Ovary (tissue), 7 donors: ENCODE measurements at regions not wholly inside any gene's neighbourhood (a gene's known extent, or its start where the extent isn't known, plus 50 kb on each side); places are given as distances from the start of the nearest gene placed in this dataset.

Experiments
- DNase-seq, 5 donors: peaks; one replicate each; pipeline ENCODE4 v3.0.0-alpha.2; 2019 to 2020
- H3K27ac ChIP-seq, 2 donors: fragments of 200-600 bp; one replicate each; pipeline versions ENCODE4 v1.5.1 to v1.8.0; 2019 to 2022
- H3K27me3 ChIP-seq: fragments of 200-600 bp; one replicate; pipeline ENCODE4 v1.8.0; 2022
- H3K36me3 ChIP-seq: fragments of 200-600 bp; sonication (generic); one replicate; pipeline ENCODE4 v1.5.1; 2019
- H3K4me1 ChIP-seq: one replicate; pipeline ENCODE4 v1.8.1; 2013; ENCODE audit warnings: mild to moderate bottlenecking, moderate library complexity; ENCODE audit not compliant: insufficient read depth
- H3K4me3 ChIP-seq: fragments of 200-600 bp; sonication (generic); one replicate; pipeline ENCODE4 v1.5.1; 2017
- H3K9me3 ChIP-seq, 2 donors: fragments of 200-600 bp in 1 of 2; sonication (generic) in 1 of 2; one replicate each; pipeline versions ENCODE4 v1.5.1 to v1.8.1; 2013 to 2019; ENCODE audit warnings: mild to moderate bottlenecking in 1 of 2, moderate library complexity in 1 of 2
- CTCF ChIP-seq, 3 donors: fragments of 450-650 bp in 2 of 3; fragments of 200-600 bp in 1 of 3; IDR thresholded peaks; one replicate each; pipeline versions ENCODE4 v1.5.1 to v1.8.0; 2016 to 2022; ENCODE audit warnings: antibody characterized with exemption in 3 of 3, mild to moderate bottlenecking in 1 of 3
- EP300 ChIP-seq: sonication (generic); formaldehyde crosslinking; IDR thresholded peaks from one replicate; pipeline ENCODE4 v1.6.1; 2017; ENCODE audit warnings: antibody characterized with exemption
- POLR2A ChIP-seq: fragments of 450-650 bp; IDR thresholded peaks from one replicate; pipeline ENCODE4 v1.6.1; 2017; ENCODE audit warnings: antibody characterized with exemption, mild to moderate bottlenecking, moderate library complexity
- WGBS, 3 donors: extraction: QIAGEN DNeasy Blood & Tissue Kit in 1 of 3; methylation state at CpG; one replicate each; pipeline versions ENCODE4 v1.1.5 to v1.1.7; 2013 to 2017; 5-methylcytosine and 5-hydroxymethylcytosine counted together
- intact Hi-C, 4 donors: fragments of 100-400 bp; cut with DNase I; formaldehyde crosslinking; loops; one replicate each; pipeline versions ENCODE4 v1.11.0 to v1.15.1; 2022 to 2023
- donor health status: DM: no; HTN: no; CAD: no; lungs with moderate emphysema.
- donor health status: DM: no; HTN: no; CAD: no.
- donor health status: Bipolar disorder and iron deficiency.
- donor health status: DM: no; HTN: no; CAD: no.
- donor health status: DM: yes; HTN: yes; CAD: no.

- Histone ChIP-seq H3K9me3 (no peaks in the 10 kb centered on the region), H3K27me3 (no peaks in the 10 kb centered on the region), H3K36me3 (no peaks in the 10 kb centered on the region), H3K27ac (no peak overlapping the region), H3K4me1 (no peaks in the 10 kb centered on the region), H3K4me3 (no peak overlapping the region)
- TF ChIP-seq CTCF (IDR thresholded peaks at IDR 0.05) (no peak), EP300 (no peak), POLR2A (no peak)
- intact Hi-C loops, result no loop called here
- WGBS, 3 donors, result 67 to 76% (median 74%) methylated on average over 4 of the region's 4 CpGs
- DNase-seq, result no peak
These were observed 82.2 kb upstream of the TLE1 start for GRCh38 chr9:81771571-81771970.

- no peak for DNase-seq
- Histone ChIP-seq H3K36me3 (no peaks in the 10 kb centered on the region), H3K4me1 (peaks cover 1% of the 10 kb centered on the region), H3K4me3 (no peak overlapping the region), H3K9me3 (no peaks in the 10 kb centered on the region), H3K27me3 (no peaks in the 10 kb centered on the region), H3K27ac (no peak overlapping the region)
- TF ChIP-seq POLR2A (no peak), EP300 (no peak), CTCF (IDR thresholded peaks at IDR 0.05) (no peak)
- intact Hi-C loops, result no loop called here
- WGBS, 3 donors, result 40 to 54% (median 51%) methylated on average over 1 of the region's 1 CpG
These were observed 82.8 kb upstream of the TLE1 start for GRCh38 chr9:81772144-81772543.

DNA sequence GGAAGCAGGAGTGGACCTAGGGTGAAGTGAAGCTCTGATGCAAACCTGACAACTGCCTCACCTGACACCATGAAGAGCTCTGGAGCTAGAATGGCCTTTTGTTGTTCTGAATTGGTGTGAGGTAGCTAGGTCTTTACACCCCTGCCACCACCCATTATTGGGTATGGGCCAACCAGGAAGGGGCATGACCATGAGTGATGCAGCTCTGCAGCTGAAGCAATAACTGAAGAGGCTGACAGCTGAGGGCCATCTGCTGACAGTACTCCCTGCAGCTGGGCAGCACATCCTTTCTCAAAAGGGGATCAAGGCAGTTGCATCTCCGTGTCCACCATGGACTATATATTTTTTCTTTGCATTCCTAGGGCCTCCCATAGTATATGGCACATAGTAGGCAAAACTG, 87.0 kb upstream of the TLE1 start:
- peak in 1 of 5 donors; percentile 21 for DNase-seq
- TF ChIP-seq POLR2A (no peak), EP300 (no peak), CTCF (IDR thresholded peaks at IDR 0.05) (no peak)
- no peak overlapping the region for H3K27ac ChIP-seq
- intact Hi-C loops, result no loop called here
- WGBS, 3 donors, result 38 to 64% (median 50%) methylated on average over 1 of the region's 1 CpG
- H3K4me3 ChIP-seq, result no peak overlapping the region
- H3K36me3 ChIP-seq, result no peaks in the 10 kb centered on the region
- H3K27me3 ChIP-seq, result no peaks in the 10 kb centered on the region
- no peaks in the 10 kb centered on the region for H3K9me3 ChIP-seq
- peaks cover 1% of the 10 kb centered on the region for H3K4me1 ChIP-seq

DNA sequence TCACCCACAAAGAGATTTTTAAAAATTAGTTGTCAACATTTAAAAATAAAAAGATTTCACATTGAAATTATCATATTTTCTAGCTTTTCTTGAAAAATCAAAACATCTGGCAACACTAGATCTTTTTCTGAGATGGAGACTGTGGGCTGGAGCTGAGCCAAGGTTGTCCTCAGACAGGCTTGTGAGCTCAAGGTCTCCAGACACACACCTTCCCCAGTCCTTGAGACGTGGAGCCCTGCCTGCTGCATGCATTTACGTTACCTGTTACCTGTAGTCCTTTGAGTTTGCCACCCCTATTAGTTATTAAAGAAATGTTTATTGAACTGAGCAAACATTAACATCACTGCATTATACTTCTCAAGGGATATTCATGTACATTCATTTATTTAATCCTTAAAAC, 87.5 kb upstream of the TLE1 start:
- no peaks in the 10 kb centered on the region for H3K36me3 ChIP-seq
- H3K4me3 ChIP-seq, result no peak overlapping the region
- TF ChIP-seq CTCF (IDR thresholded peaks at IDR 0.05) (no peak), POLR2A (no peak), EP300 (no peak)
- intact Hi-C loops, result no loop called here
- WGBS, 3 donors, result 63 to 78% (median 72%) methylated on average over 2 of the region's 2 CpGs
- no peak overlapping the region for H3K27ac ChIP-seq
- H3K9me3 ChIP-seq, result no peaks in the 10 kb centered on the region
- H3K27me3 ChIP-seq, result no peaks in the 10 kb centered on the region
- peaks cover 1% of the 10 kb centered on the region for H3K4me1 ChIP-seq
- DNase-seq, result peak in 3 of 5 donors; percentile 18 to 34 (median 18)

DNA sequence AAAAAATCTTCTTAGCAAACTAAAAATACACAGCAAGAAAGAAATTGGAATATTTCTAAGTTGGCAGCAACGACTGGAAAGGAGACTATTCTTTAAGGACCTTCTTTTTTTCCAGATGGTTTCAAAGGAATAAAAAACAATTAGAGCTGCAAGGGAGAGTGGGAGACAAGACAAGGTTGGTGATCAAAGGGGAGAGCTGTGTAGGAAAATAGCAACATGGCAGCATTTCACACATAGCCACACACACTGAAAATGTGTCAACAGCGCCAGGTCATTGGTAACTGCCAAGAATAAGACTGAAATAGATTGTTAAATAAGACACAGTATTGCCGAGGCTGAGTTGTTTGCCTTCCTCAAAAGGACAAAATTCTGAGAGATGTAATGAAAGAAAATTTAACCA, 88.1 kb upstream of the TLE1 start:
- H3K27me3 ChIP-seq, result no peaks in the 10 kb centered on the region
- no peak overlapping the region for H3K27ac ChIP-seq
- TF ChIP-seq CTCF (IDR thresholded peaks at IDR 0.05) (no peak), EP300 (no peak), POLR2A (no peak)
- peaks cover 1% of the 10 kb centered on the region for H3K4me1 ChIP-seq
- WGBS, 3 donors, result 12 to 19% (median 15%) methylated on average over 3 of the region's 3 CpGs
- DNase-seq, result peak in 3 of 5 donors; percentile 17 to 28 (median 22)
- no peaks in the 10 kb centered on the region for H3K36me3 ChIP-seq
- no peaks in the 10 kb centered on the region for H3K9me3 ChIP-seq
- no peak overlapping the region for H3K4me3 ChIP-seq
- intact Hi-C loops, result no loop called here
